ENCODE measurements at regions not wholly inside any gene's neighbourhood (a gene's known extent, or its start where the extent isn't known, plus 50 kb on each side); places are given as distances from the start of the nearest gene placed in this dataset.

DNA sequence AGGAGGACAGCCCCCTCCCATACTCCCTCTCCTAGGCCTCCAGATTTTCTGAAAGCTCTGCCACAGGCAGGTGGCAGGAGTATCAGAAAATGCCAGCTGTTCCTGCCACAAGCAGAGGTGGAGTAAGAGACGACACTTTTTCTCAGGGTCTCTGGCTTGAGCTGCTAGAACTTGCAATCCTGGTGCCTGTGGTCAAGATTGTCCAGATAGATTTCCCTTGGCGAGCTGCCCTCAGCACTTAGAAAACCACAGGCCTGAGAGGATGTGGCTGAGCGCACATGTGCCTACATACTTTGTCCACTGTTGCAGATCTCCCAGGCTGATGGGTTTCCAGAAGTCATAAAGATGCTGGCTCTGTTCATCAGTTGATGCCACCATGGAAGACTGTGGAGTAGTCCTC, 65.7 kb upstream of the NAV2 start:
- no peak overlapping the region for H3K27ac Mint-ChIP-seq
- peaks cover 2% of the 10 kb centered on the region for H3K27me3 Mint-ChIP-seq
- CTCF ChIA-PET = interaction anchor here (1.2 kb wide), 1 partner anchor 161 kb away, joined by 3 read pairs; no protein-coding TSS in a partner anchor
- H3K9me3 Mint-ChIP-seq (ENCODE audit: low read depth) = no peaks in the 10 kb centered on the region
- intact Hi-C loops (cut with DNase I, micrococcal nuclease) = no loop called here
- no peak for DNase-seq
- H3K4me3 Mint-ChIP-seq = no peak overlapping the region
- H3K4me1 Mint-ChIP-seq = no peaks in the 10 kb centered on the region
- no peaks in the 10 kb centered on the region for H3K36me3 Mint-ChIP-seq (ENCODE audit: low read depth)
- no peak for ATAC-seq
- POLR2A ChIA-PET = no interaction called here

DNA sequence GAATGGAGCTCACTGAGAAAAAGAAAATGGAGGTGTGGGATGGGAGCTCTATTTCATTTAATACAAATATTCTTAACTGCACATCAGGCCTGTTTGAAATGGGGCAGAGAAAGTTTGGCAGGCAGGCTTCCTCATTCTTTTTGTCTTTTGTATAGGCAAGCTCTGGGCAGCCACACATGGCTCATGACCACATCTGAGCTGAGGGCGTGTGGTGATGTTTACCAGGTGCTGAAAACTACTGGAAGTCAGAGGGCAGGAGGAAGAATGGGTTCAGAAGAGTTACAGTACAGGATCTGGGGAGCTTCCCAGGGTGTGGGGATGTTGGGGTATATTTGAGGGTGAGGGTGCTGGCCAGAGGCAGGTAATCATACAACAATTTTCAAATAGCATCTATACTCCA, 66.3 kb upstream of the NAV2 start:
- no peak for ATAC-seq
- DNase-seq = no peak
- Mint-ChIP-seq H3K4me3 (no peak overlapping the region), H3K9me3 (ENCODE audit: low read depth) (no peaks in the 10 kb centered on the region), H3K27me3 (peaks cover 2% of the 10 kb centered on the region), H3K4me1 (no peaks in the 10 kb centered on the region), H3K36me3 (ENCODE audit: low read depth) (no peaks in the 10 kb centered on the region), H3K27ac (no peak overlapping the region)
- POLR2A ChIA-PET = no interaction called here
- CTCF ChIA-PET = interaction anchor here (1.0 to 1.2 kb wide), 2 partner anchors 24 to 160 kb away, joined by 3 read pairs; no protein-coding TSS in a partner anchor
- intact Hi-C loops (cut with DNase I, micrococcal nuclease) = no loop called here

DNA sequence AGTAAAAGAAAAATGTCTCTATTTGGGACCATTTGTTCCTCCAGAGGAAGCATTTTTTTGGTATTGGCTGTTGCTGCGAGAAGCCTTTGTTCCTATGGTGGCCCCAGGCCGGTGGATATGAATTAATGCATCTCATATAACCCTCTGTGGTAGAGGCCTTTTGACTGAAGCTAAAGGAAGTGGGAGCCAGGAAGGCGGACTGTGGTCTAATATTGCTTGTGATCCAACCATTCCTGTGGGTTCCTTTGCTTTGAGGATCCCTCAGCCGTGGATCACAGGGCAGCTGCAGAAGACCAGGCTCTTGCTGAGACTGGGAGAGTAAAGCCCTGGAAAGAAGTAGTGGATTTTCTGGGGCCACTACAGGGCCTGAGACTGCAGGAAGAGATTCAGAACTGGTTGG, 68.3 kb upstream of the NAV2 start:
- ChIA-PET POLR2A (no interaction called here), CTCF (no interaction called here)
- Mint-ChIP-seq H3K4me1 (no peaks in the 10 kb centered on the region), H3K27ac (no peak overlapping the region), H3K4me3 (no peak overlapping the region), H3K9me3 (ENCODE audit: low read depth) (no peaks in the 10 kb centered on the region), H3K36me3 (ENCODE audit: low read depth) (no peaks in the 10 kb centered on the region), H3K27me3 (peaks cover 2% of the 10 kb centered on the region)
- ATAC-seq (no peak), DNase-seq (no peak)
- intact Hi-C loops (cut with DNase I, micrococcal nuclease) = no loop called here

DNA sequence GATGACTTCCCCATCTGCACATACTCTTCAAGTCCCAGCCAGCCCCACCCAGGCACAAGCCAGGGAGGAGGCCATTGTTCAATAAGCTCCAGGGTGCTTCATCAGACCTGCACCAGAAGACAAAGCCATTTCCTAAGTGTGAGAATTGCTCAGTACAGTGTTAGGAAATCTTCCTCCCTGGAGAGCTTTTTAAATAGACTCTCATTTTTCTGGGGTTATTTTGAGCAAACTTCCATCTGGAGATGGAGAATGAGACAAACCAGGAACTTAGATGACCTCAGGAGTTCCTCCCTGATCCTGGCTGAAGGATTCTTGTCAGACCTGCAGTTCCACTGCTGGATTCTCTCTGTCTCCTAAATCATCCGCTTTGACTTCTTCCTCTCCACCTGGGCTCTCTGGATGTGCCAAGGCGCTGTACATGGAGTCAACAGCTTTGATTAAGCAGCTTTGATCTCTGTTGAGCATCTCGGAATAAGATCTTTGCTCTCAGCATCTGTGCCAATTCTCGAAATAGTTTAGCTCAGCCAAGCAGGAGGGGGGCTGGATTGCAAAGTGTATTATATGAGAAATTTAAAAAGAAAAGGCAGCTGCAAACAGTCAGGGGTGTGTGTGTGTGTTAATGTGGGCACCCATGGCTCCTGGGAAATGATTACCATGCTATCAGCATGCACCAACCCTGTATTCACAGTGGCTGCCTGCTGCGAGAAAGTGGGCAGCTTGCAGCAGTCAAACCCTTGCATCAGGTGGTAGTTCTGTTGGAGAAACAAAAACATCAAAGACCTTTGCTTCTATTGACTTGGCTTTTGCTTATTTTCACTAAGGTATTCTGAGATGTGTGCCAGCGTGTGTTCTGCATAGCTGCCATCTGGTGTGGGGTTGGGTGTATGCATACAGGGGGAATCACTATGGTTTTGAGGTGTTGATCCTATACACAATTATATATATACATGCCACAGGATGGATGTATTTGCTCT, 70.2 kb upstream of the NAV2 start:
- Mint-ChIP-seq H3K9me3 (ENCODE audit: low read depth) (no peaks in the 10 kb centered on the region), H3K27me3 (peaks cover 2% of the 10 kb centered on the region), H3K27ac (no peak overlapping the region), H3K4me3 (no peak overlapping the region), H3K36me3 (ENCODE audit: low read depth) (no peaks in the 10 kb centered on the region), H3K4me1 (no peaks in the 10 kb centered on the region)
- intact Hi-C loops (cut with DNase I, micrococcal nuclease) = no loop called here
- no peak for DNase-seq
- ATAC-seq = no peak
- CTCF ChIA-PET = no interaction called here
- POLR2A ChIA-PET = no interaction called here

DNA sequence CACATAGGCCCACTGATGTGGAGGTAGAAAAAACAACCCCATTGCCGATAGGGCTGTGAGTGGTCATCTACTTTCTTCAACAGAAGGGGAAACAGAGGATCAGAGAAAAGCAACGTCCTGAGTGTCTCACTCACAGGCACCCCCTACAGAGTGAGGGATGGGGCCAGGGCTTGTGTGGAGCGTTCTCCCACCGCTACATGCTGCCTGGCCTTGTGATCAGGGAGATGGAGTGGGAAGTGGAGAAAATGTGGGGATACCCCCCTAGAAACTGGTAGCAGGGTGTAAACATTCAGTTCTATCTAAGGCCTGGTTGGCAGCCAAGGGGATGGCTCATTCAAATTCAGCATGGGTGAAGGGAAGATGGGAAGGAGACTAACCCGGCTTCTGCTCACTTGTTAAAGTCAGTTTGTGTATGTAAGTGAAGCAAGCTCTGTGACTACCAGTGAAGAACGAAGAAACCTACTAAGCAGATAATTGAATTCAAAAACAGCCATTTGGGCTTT, 73.0 kb upstream of the NAV2 start:
- no peaks in the 10 kb centered on the region for H3K36me3 Mint-ChIP-seq (ENCODE audit: low read depth)
- H3K27ac Mint-ChIP-seq = no peak overlapping the region
- H3K27me3 Mint-ChIP-seq = no peaks in the 10 kb centered on the region
- peaks cover 6% of the 10 kb centered on the region for H3K9me3 Mint-ChIP-seq (ENCODE audit: low read depth)
- ChIA-PET CTCF (no interaction called here), POLR2A (no interaction called here)
- intact Hi-C loops (cut with DNase I, micrococcal nuclease) = no loop called here
- no peaks in the 10 kb centered on the region for H3K4me1 Mint-ChIP-seq
- DNase-seq (no peak), ATAC-seq (no peak)
- H3K4me3 Mint-ChIP-seq = no peak overlapping the region

DNA sequence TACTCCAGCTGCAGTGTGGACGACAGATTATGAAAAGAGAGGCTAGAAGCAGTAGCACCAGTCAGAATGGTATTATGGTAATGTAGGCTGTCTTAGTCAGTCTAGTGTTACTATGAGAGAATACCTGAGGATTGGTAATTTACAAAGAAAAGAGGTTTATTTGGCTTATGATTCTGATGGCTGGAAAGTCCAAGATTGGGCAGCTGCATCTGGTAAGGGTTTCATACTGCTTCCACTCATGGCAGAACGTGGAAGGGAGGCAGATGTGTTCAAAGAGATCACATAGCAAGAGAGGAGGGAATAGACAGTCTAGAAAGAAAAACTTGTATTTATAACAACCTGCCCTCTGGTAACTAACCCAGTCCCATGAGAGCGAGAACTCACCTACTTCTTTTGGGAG, 77.3 kb upstream of the NAV2 start:
- no peak for DNase-seq
- CTCF ChIA-PET = no interaction called here

DNA sequence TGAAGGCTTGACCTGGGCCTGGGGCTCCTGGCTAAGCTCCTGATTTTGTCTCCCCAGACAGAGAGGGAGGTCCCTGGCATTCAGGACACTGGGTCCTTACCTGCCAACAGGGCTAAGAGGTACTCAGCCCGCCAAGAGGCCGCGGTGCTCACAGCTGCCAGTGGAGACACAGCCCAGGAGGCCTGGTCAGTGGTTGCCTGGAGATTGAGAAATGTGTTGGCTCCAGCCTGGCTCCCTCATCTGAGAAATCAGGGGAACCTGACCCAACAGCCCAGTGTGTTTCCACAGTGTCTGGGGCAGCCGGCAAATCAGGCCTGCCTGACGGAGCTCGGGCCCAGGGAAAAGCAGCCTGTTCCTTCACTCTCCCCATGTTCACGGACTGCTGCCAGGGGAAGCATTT, 79.4 kb upstream of the NAV2 start:
- no peak overlapping the region for H3K27ac Mint-ChIP-seq
- H3K9me3 Mint-ChIP-seq (ENCODE audit: low read depth) = peaks cover 6% of the 10 kb centered on the region
- DNase-seq (no peak), ATAC-seq (no peak)
- intact Hi-C loops (cut with DNase I, micrococcal nuclease) = no loop called here
- POLR2A ChIA-PET = no interaction called here
- CTCF ChIA-PET = interaction anchor here (0.6 to 0.8 kb wide), 2 partner anchors 35 to 321 kb away, joined by 3 read pairs; no protein-coding TSS in a partner anchor
- no peaks in the 10 kb centered on the region for H3K4me1 Mint-ChIP-seq
- H3K4me3 Mint-ChIP-seq = no peak overlapping the region
- H3K27me3 Mint-ChIP-seq = peaks cover 5% of the 10 kb centered on the region
- H3K36me3 Mint-ChIP-seq (ENCODE audit: low read depth) = no peaks in the 10 kb centered on the region

More for the DNA sequence above, 77.3 kb upstream of the NAV2 start:
- intact Hi-C loops (cut with DNase I, micrococcal nuclease) = no loop called here
- no peaks in the 10 kb centered on the region for H3K27me3 Mint-ChIP-seq
- ATAC-seq = no peak
- no peak overlapping the region for H3K27ac Mint-ChIP-seq
- peaks cover 6% of the 10 kb centered on the region for H3K9me3 Mint-ChIP-seq (ENCODE audit: low read depth)
- H3K36me3 Mint-ChIP-seq (ENCODE audit: low read depth) = no peaks in the 10 kb centered on the region
- H3K4me1 Mint-ChIP-seq = no peaks in the 10 kb centered on the region
- H3K4me3 Mint-ChIP-seq = no peak overlapping the region
- POLR2A ChIA-PET = no interaction called here

DNA sequence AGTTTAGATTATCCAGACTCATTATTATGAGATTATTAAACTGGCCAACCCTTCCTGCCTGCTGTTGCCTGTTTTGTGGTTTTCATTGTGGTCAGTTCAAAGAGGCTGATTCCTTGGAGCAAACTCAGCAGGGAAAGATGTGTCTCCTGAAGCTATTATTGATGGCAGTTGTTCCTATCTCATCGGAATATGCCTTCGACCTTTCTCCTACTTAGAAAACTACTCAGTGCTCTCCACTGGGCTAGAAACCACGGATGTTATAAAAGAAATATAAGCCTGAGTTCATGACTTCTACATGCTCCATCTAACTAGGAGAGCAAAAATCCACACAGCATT, 80.2 kb upstream of the NAV2 start:
- Mint-ChIP-seq H3K27me3 (peaks cover 5% of the 10 kb centered on the region), H3K36me3 (ENCODE audit: low read depth) (no peaks in the 10 kb centered on the region), H3K4me1 (no peaks in the 10 kb centered on the region), H3K27ac (no peak overlapping the region), H3K4me3 (no peak overlapping the region), H3K9me3 (ENCODE audit: low read depth) (peaks cover 6% of the 10 kb centered on the region)
- ChIA-PET CTCF (interaction anchor here (0.5 to 0.8 kb wide), 2 partner anchors 18 to 36 kb away, joined by 3 read pairs; no protein-coding TSS in a partner anchor), POLR2A (no interaction called here)
- DNase-seq = no peak
- intact Hi-C loops (cut with DNase I, micrococcal nuclease) = no loop called here
- no peak for ATAC-seq

DNA sequence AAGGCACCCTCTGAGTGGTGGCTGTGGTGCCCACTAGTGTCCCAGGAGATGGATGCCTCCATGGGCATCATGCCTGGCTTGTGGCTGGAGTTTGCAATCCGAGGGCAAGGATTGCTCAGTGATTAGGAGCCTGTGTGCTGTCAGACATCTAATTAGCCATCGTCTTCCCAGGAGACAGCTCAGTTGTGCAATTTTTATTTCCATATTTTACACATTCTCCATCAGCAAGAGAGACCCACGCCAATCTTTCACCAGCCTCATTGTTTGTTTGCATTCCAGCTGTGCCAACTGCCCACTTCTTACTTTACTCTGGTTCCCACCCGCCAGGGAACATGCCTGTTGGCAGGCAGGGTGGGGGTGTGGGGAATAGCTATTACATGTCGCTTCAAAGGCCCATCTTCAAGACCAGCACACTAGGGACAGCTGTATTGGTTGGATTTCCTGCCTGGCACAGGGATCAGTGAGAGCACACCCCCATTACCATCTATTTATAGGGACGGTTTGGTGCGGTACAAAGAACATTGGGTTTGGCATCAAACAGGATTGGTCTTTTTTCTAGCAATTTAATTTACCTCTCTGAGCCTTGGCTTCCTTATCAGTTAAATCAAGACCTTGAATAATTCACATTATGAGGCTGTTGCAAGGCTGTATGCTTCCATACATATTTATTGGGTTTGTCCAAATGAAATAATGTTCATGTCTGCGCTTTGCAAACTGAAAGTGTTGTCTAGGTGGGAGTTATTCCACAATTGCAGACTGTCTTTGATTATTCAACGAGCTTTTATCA, 80.7 kb upstream of the NAV2 start:
- Mint-ChIP-seq H3K27ac (no peak overlapping the region), H3K36me3 (ENCODE audit: low read depth) (no peaks in the 10 kb centered on the region), H3K9me3 (ENCODE audit: low read depth) (peaks cover 6% of the 10 kb centered on the region), H3K4me3 (no peak overlapping the region), H3K27me3 (peaks cover 5% of the 10 kb centered on the region), H3K4me1 (no peaks in the 10 kb centered on the region)
- POLR2A ChIA-PET = no interaction called here
- DNase-seq = no peak
- no peak for ATAC-seq
- CTCF ChIA-PET = interaction anchor here (0.5 kb wide), 1 partner anchor 18 kb away, joined by 3 read pairs; no protein-coding TSS in a partner anchor
- intact Hi-C loops (cut with DNase I, micrococcal nuclease) = no loop called here

DNA sequence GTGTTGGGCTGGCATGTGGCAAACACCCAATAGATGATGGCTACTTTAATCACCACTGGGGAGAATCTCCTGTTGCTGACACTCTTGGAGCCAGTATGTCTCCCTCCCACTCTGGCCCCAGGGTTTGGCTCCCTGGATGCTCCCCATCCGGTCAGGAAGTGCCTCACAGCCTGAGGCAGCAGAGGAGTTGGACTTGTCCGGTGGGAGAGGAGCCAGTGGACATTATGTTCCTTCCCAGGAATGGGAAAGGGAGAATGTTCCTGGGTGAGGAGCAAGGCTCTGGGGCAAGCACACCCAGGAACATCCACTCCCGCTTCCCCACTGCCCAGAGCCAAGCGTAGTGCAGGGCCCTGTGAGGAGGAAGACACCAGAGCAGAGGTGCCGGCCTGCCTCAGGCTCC, 84.6 kb upstream of the NAV2 start:
- Mint-ChIP-seq H3K9me3 (ENCODE audit: low read depth) (peaks cover 2% of the 10 kb centered on the region), H3K27me3 (peaks cover 9% of the 10 kb centered on the region), H3K4me3 (no peak overlapping the region), H3K27ac (no peak overlapping the region), H3K4me1 (no peaks in the 10 kb centered on the region), H3K36me3 (ENCODE audit: low read depth) (no peaks in the 10 kb centered on the region)
- ChIA-PET POLR2A (no interaction called here), CTCF (no interaction called here)
- DNase-seq (no peak), ATAC-seq (no peak)
- intact Hi-C loops (cut with DNase I, micrococcal nuclease) = no loop called here

DNA sequence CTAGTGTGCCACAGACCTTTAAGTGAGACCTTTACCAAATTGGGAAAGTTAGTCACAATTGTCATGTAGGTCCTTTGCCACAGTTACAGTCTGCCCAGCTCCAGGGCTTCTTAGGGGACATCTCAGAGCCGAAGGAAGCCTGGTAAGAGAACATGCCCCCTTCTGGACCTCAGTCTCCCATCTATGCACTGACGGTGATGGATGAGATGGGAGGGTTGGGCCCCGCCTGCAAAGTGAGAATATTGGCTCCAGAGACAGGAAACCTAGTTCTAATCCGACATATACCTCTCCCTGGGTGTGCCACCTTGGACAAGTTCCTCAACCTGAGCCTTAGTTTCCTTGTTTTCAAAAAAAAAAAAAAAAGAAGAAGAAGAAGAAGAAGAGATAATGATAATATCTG, 85.1 kb upstream of the NAV2 start:
- H3K9me3 Mint-ChIP-seq (ENCODE audit: low read depth) = peaks cover 2% of the 10 kb centered on the region
- H3K27ac Mint-ChIP-seq = no peak overlapping the region
- DNase-seq = no peak
- intact Hi-C loops (cut with DNase I, micrococcal nuclease) = no loop called here
- H3K4me1 Mint-ChIP-seq = no peaks in the 10 kb centered on the region
- peaks cover 10% of the 10 kb centered on the region for H3K27me3 Mint-ChIP-seq
- H3K36me3 Mint-ChIP-seq (ENCODE audit: low read depth) = no peaks in the 10 kb centered on the region
- CTCF ChIA-PET = interaction anchor here (0.6 kb wide), 1 partner anchor 94 kb away, joined by 3 read pairs; no protein-coding TSS in a partner anchor
- POLR2A ChIA-PET = no interaction called here
- ATAC-seq = no peak
- H3K4me3 Mint-ChIP-seq = no peak overlapping the region

DNA sequence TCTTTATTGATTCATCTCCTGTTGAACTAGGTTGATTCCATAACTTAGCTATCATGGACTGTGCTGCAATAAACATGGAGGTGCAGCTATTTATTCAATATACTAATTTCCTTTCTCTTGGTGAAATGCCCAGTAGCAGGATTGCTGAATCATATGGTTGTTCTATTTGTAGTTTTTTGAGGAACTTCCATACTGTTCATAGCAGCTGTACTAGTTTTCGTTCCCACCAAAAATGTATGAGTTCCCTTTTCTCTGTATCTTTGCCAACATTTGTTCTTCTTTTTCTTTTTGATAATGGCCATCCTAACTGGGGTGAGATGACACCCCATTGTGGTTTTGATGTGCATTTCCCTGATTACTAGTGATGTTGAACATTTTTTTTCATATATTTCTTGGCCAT, 87.2 kb upstream of the NAV2 start:
- intact Hi-C loops (cut with DNase I, micrococcal nuclease) = no loop called here
- POLR2A ChIA-PET = no interaction called here
- CTCF ChIA-PET = interaction anchor here (1.2 kb wide), 1 partner anchor 479 kb away, joined by 3 read pairs; no protein-coding TSS in a partner anchor
- no peak overlapping the region for H3K4me3 Mint-ChIP-seq
- H3K36me3 Mint-ChIP-seq (ENCODE audit: low read depth) = no peaks in the 10 kb centered on the region
- no peak for DNase-seq
- no peak overlapping the region for H3K27ac Mint-ChIP-seq
- peaks cover 2% of the 10 kb centered on the region for H3K9me3 Mint-ChIP-seq (ENCODE audit: low read depth)
- H3K27me3 Mint-ChIP-seq = peaks cover 15% of the 10 kb centered on the region
- no peaks in the 10 kb centered on the region for H3K4me1 Mint-ChIP-seq
- ATAC-seq = no peak

Measured in activated CD4-positive, alpha-beta T cell treated with anti-CD3 and anti-CD28 coated beads for 36 hours (primary cell).